ENCODE measurements at regions not wholly inside any gene's neighbourhood (a gene's known extent, or its start where the extent isn't known, plus 50 kb on each side); places are given as distances from the start of the nearest gene placed in this dataset.
"Not testable (repeated sequence)": the region's sequence is repeated elsewhere in the genome, so short reads cannot be mapped to it uniquely, and the experiment has no call there.

GRCh38 chr3:94373456-94373855, 310.6 kb downstream of the NSUN3 start:
- H3K4me1 ChIP-seq (ENCODE audit: insufficient read depth, low read length, severe bottlenecking): no peaks in the 10 kb centered on the region
- no peaks in the 10 kb centered on the region for H3K79me2 ChIP-seq (ENCODE audit: insufficient read depth, low read length)
- H3K9me2 ChIP-seq (ENCODE audit: low read depth, low read length): no peaks in the 10 kb centered on the region
- H3K27ac ChIP-seq (ENCODE audit: low read depth, low read length, poor library complexity, severe bottlenecking): no peak overlapping the region
- no peaks in the 10 kb centered on the region for H3K9me3 ChIP-seq (ENCODE audit: low read length)
- no peaks in the 10 kb centered on the region for H3F3A ChIP-seq (ENCODE audit: insufficient read depth, low read length)
- H3K27me3 ChIP-seq (ENCODE audit: insufficient read depth, low read length): no peaks in the 10 kb centered on the region
- no peak overlapping the region for H3K9ac ChIP-seq (ENCODE audit: low read length)
- H2AFZ ChIP-seq (ENCODE audit: low read length): no peak overlapping the region
- TF ChIP-seq CTCF (IDR thresholded peaks at IDR 0.05; ENCODE audit: low read length): no peak
- no peak for TF ChIP-seq EZH2 (IDR thresholded peaks at IDR 0.05; ENCODE audit: borderline replicate concordance, low read length)
- no peaks in the 10 kb centered on the region for H4K20me1 ChIP-seq (ENCODE audit: insufficient read depth, low read length)
- H3K4me2 ChIP-seq (ENCODE audit: low read length): no peak overlapping the region
- no peak overlapping the region for H3K4me3 ChIP-seq (ENCODE audit: low read depth, low read length, poor library complexity, severe bottlenecking)
- H3K36me3 ChIP-seq (ENCODE audit: insufficient read depth, low read length): no peaks in the 10 kb centered on the region

GRCh38 chr3:94374439-94375161, 311.7 kb downstream of the NSUN3 start:
- Histone ChIP-seq H3K4me3 (ENCODE audit: low read depth, low read length, poor library complexity, severe bottlenecking) (no peak overlapping the region), H3K27ac (ENCODE audit: low read depth, low read length, poor library complexity, severe bottlenecking) (no peak overlapping the region), H3K4me1 (ENCODE audit: insufficient read depth, low read length, severe bottlenecking) (no peaks in the 10 kb centered on the region), H2AFZ (ENCODE audit: low read length) (no peak overlapping the region), H3K36me3 (ENCODE audit: insufficient read depth, low read length) (no peaks in the 10 kb centered on the region), H3K79me2 (ENCODE audit: insufficient read depth, low read length) (no peaks in the 10 kb centered on the region), H4K20me1 (ENCODE audit: insufficient read depth, low read length) (no peaks in the 10 kb centered on the region), H3K27me3 (ENCODE audit: insufficient read depth, low read length) (no peaks in the 10 kb centered on the region), H3K9ac (ENCODE audit: low read length) (no peak overlapping the region), H3F3A (ENCODE audit: insufficient read depth, low read length) (no peaks in the 10 kb centered on the region), H3K4me2 (ENCODE audit: low read length) (no peak overlapping the region), H3K9me2 (ENCODE audit: low read depth, low read length) (no peaks in the 10 kb centered on the region), H3K9me3 (ENCODE audit: low read length) (no peaks in the 10 kb centered on the region)
- TF ChIP-seq CTCF (IDR thresholded peaks at IDR 0.05; ENCODE audit: low read length) (no peak), EZH2 (IDR thresholded peaks at IDR 0.05; ENCODE audit: borderline replicate concordance, low read length) (no peak)

- H3K4me2 ChIP-seq (ENCODE audit: low read length); H3K27me3 ChIP-seq (ENCODE audit: insufficient read depth, low read length); H3K4me1 ChIP-seq (ENCODE audit: insufficient read depth, low read length, severe bottlenecking); H4K20me1 ChIP-seq (ENCODE audit: insufficient read depth, low read length); H3K27ac ChIP-seq (ENCODE audit: low read depth, low read length, poor library complexity, severe bottlenecking); H3K36me3 ChIP-seq (ENCODE audit: insufficient read depth, low read length); H3K79me2 ChIP-seq (ENCODE audit: insufficient read depth, low read length); H3K9ac ChIP-seq (ENCODE audit: low read length); H3K9me2 ChIP-seq (ENCODE audit: low read depth, low read length); H3F3A ChIP-seq (ENCODE audit: insufficient read depth, low read length); H2AFZ ChIP-seq (ENCODE audit: low read length); H3K9me3 ChIP-seq (ENCODE audit: low read length); H3K4me3 ChIP-seq (ENCODE audit: low read depth, low read length, poor library complexity, severe bottlenecking): not testable (repeated sequence)
These were observed 314.3 kb downstream of the NSUN3 start for GRCh38 chr3:94377123-94377696.

- not testable (repeated sequence) for H3K27me3 ChIP-seq (ENCODE audit: insufficient read depth, low read length); H3F3A ChIP-seq (ENCODE audit: insufficient read depth, low read length); H3K79me2 ChIP-seq (ENCODE audit: insufficient read depth, low read length); H3K4me3 ChIP-seq (ENCODE audit: low read depth, low read length, poor library complexity, severe bottlenecking); H3K9ac ChIP-seq (ENCODE audit: low read length); H2AFZ ChIP-seq (ENCODE audit: low read length); H4K20me1 ChIP-seq (ENCODE audit: insufficient read depth, low read length); H3K4me1 ChIP-seq (ENCODE audit: insufficient read depth, low read length, severe bottlenecking); H3K9me2 ChIP-seq (ENCODE audit: low read depth, low read length); H3K4me2 ChIP-seq (ENCODE audit: low read length); H3K36me3 ChIP-seq (ENCODE audit: insufficient read depth, low read length); H3K9me3 ChIP-seq (ENCODE audit: low read length); H3K27ac ChIP-seq (ENCODE audit: low read depth, low read length, poor library complexity, severe bottlenecking)
These were observed 315.0 kb downstream of the NSUN3 start for GRCh38 chr3:94377863-94378262.
